ENCODE measurements at regions not wholly inside any gene's neighbourhood (a gene's known extent, or its start where the extent isn't known, plus 50 kb on each side); places are given as distances from the start of the nearest gene placed in this dataset.

DNA sequence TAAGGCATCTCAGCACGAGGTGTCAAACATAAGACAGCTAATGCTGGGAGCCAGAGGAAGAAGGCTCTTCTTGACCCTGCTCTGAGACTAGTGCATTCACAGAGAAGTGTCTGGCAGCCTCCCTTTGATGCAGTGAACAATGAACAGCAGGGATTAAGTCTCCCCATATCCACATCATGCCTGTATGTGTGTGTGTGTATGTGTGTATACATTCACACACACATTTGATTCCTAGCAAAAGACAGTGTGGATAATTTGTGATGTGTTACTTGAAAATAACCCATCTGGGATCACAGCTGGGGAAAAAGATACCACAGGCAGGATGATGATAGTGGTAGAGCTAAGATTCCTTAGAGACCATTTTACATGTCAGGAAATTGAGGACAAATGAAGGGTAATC lies 485.9 kb upstream of the GOT2 start:
- Mint-ChIP-seq H3K4me3 (no peak overlapping the region), H3K27ac (no peak overlapping the region), H3K9me3 (peaks cover 4% of the 10 kb centered on the region), H3K27me3 (no peaks in the 10 kb centered on the region), H3K36me3 (ENCODE audit: low read depth) (no peaks in the 10 kb centered on the region), H3K4me1 (ENCODE audit: low read depth) (no peaks in the 10 kb centered on the region)

GRCh38 chr16:59216291-59216690 lies 482.2 kb upstream of the GOT2 start:
- H3K36me3 Mint-ChIP-seq (ENCODE audit: low read depth), result no peaks in the 10 kb centered on the region
- no peaks in the 10 kb centered on the region for H3K4me1 Mint-ChIP-seq (ENCODE audit: low read depth)
- H3K4me3 Mint-ChIP-seq, result no peak overlapping the region
- no peaks in the 10 kb centered on the region for H3K27me3 Mint-ChIP-seq
- no peak overlapping the region for H3K27ac Mint-ChIP-seq
- H3K9me3 Mint-ChIP-seq, result peaks cover 4% of the 10 kb centered on the region

GRCh38 chr16:59214455-59214854 lies 480.3 kb upstream of the GOT2 start:
- H3K27me3 Mint-ChIP-seq, result no peaks in the 10 kb centered on the region
- H3K4me3 Mint-ChIP-seq, result no peak overlapping the region
- H3K27ac Mint-ChIP-seq, result no peak overlapping the region
- H3K36me3 Mint-ChIP-seq (ENCODE audit: low read depth), result no peaks in the 10 kb centered on the region
- H3K4me1 Mint-ChIP-seq (ENCODE audit: low read depth), result no peaks in the 10 kb centered on the region
- H3K9me3 Mint-ChIP-seq, result peaks cover 8% of the 10 kb centered on the region

DNA sequence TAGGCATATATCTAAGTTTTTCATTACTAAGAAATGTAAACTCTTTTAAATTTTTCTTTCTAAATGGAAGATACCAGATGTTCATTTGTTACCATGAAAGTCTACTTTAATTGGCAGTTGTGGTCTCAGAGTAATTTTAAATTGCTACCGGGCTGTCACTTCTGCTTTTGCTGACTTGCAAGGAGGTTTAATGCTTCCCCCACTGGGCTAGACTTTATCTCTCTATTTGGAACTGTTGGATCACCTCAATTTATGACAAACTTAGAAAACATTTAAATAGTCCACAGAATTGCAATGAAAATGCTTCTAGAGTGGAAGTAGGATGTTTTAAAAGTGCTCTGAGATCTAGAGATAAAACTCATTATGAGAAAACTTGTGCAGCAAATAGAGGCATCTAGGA lies 479.8 kb upstream of the GOT2 start:
- no peak overlapping the region for H3K27ac Mint-ChIP-seq
- no peaks in the 10 kb centered on the region for H3K4me1 Mint-ChIP-seq (ENCODE audit: low read depth)
- no peak overlapping the region for H3K4me3 Mint-ChIP-seq
- no peaks in the 10 kb centered on the region for H3K36me3 Mint-ChIP-seq (ENCODE audit: low read depth)
- H3K27me3 Mint-ChIP-seq, result no peaks in the 10 kb centered on the region
- H3K9me3 Mint-ChIP-seq, result peaks cover 9% of the 10 kb centered on the region

GRCh38 chr16:59212492-59213024 lies 478.4 kb upstream of the GOT2 start:
- Mint-ChIP-seq H3K27ac (no peak overlapping the region), H3K4me3 (no peak overlapping the region), H3K36me3 (ENCODE audit: low read depth) (no peaks in the 10 kb centered on the region), H3K9me3 (peaks cover 9% of the 10 kb centered on the region), H3K27me3 (no peaks in the 10 kb centered on the region), H3K4me1 (ENCODE audit: low read depth) (no peaks in the 10 kb centered on the region)

DNA sequence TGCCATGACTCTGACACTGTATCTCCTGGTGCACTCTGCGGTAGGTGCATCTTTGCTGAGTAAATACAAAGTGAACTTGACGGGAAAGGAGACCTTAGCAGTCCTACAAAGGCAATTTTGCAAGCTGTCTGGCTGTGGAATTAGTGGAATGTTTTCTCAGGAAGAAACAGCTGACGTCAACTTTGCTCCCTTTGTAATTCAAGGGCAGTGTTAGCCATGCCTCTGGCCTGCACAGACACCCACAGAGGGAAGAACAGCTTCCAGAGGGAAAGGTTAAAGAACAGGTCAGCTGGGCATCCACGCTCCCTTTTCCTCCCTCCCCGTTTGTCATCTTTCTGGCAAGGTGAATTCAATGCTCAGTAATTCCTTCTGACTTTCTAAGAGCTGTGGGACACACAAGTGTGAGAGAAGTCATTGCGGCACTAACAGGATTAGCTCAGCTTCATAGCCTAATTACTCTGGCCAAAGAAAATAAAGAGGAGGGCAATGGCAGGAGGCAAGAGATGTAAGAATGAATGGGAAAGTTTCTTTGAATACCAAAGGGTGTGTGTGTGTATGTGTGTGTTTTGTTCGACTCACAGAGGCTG lies 476.9 kb upstream of the GOT2 start:
- no peak overlapping the region for H3K27ac Mint-ChIP-seq
- no peaks in the 10 kb centered on the region for H3K4me1 Mint-ChIP-seq (ENCODE audit: low read depth)
- no peak overlapping the region for H3K4me3 Mint-ChIP-seq
- H3K27me3 Mint-ChIP-seq, result no peaks in the 10 kb centered on the region
- H3K9me3 Mint-ChIP-seq, result peaks cover 4% of the 10 kb centered on the region
- no peaks in the 10 kb centered on the region for H3K36me3 Mint-ChIP-seq (ENCODE audit: low read depth)

DNA sequence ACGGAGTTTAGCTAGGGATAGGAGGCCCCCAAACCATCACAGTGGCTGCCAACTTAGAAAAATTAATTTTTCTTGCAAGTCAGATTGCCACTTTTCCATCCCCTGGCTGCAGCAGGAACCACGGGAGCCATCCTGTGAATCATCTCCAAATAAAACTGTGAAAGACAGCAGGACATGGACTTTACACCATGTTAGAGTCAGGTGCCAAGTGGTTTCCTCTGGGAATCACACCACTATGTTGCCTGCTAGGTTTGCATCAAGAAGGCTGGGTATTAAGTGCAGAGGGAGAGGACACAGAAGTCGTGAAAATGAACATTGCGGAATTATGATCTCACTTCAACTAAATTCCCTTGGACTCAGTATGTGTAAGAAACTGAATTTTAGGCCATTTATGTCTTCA lies 471.3 kb upstream of the GOT2 start:
- Mint-ChIP-seq H3K4me1 (ENCODE audit: low read depth) (no peaks in the 10 kb centered on the region), H3K9me3 (peaks cover 4% of the 10 kb centered on the region), H3K27me3 (no peaks in the 10 kb centered on the region), H3K36me3 (ENCODE audit: low read depth) (no peaks in the 10 kb centered on the region), H3K27ac (no peak overlapping the region), H3K4me3 (no peak overlapping the region)

GRCh38 chr16:59204589-59204988 lies 470.5 kb upstream of the GOT2 start:
- no peak overlapping the region for H3K4me3 Mint-ChIP-seq
- H3K9me3 Mint-ChIP-seq, result peaks cover 2% of the 10 kb centered on the region
- no peaks in the 10 kb centered on the region for H3K4me1 Mint-ChIP-seq (ENCODE audit: low read depth)
- no peaks in the 10 kb centered on the region for H3K27me3 Mint-ChIP-seq
- H3K27ac Mint-ChIP-seq, result no peak overlapping the region
- H3K36me3 Mint-ChIP-seq (ENCODE audit: low read depth), result no peaks in the 10 kb centered on the region

- Mint-ChIP-seq H3K9me3 (no peaks in the 10 kb centered on the region), H3K4me1 (ENCODE audit: low read depth) (no peaks in the 10 kb centered on the region), H3K27me3 (no peaks in the 10 kb centered on the region), H3K36me3 (ENCODE audit: low read depth) (no peaks in the 10 kb centered on the region), H3K4me3 (no peak overlapping the region), H3K27ac (no peak overlapping the region)
Observed at GRCh38 chr16:59202233-59202862, 468.2 kb upstream of the GOT2 start.

DNA sequence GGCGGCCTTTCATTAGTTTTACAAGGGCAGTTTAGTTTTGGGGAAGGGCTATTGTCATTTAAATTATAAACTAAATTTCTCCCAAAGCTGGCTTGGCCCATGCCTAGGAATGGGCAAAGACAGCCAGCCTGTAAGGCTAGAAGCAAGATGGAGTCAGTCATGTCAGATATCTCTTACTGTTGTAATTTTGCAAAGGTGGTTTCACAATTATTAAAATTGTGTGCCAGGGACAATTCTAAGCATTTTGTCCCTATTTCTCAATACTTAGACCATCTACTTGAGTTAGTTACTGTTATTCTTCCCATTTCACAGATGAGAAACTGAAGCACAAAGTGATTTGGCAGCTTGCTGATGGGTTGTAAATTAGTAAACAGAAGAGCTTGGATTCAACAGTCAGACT lies 467.7 kb upstream of the GOT2 start:
- Mint-ChIP-seq H3K27me3 (no peaks in the 10 kb centered on the region), H3K4me1 (ENCODE audit: low read depth) (no peaks in the 10 kb centered on the region), H3K4me3 (no peak overlapping the region), H3K36me3 (ENCODE audit: low read depth) (no peaks in the 10 kb centered on the region), H3K9me3 (no peaks in the 10 kb centered on the region), H3K27ac (no peak overlapping the region)

GRCh38 chr16:59201160-59201559 lies 467.0 kb upstream of the GOT2 start:
- Mint-ChIP-seq H3K4me3 (no peak overlapping the region), H3K9me3 (no peaks in the 10 kb centered on the region), H3K27me3 (no peaks in the 10 kb centered on the region), H3K4me1 (ENCODE audit: low read depth) (no peaks in the 10 kb centered on the region), H3K36me3 (ENCODE audit: low read depth) (no peaks in the 10 kb centered on the region), H3K27ac (no peak overlapping the region)

- no peaks in the 10 kb centered on the region for H3K27me3 Mint-ChIP-seq
- H3K36me3 Mint-ChIP-seq (ENCODE audit: low read depth), result no peaks in the 10 kb centered on the region
- H3K4me3 Mint-ChIP-seq, result no peak overlapping the region
- H3K27ac Mint-ChIP-seq, result no peak overlapping the region
- H3K4me1 Mint-ChIP-seq (ENCODE audit: low read depth), result no peaks in the 10 kb centered on the region
- no peaks in the 10 kb centered on the region for H3K9me3 Mint-ChIP-seq
Observed at GRCh38 chr16:59198487-59198886, 464.4 kb upstream of the GOT2 start.

DNA sequence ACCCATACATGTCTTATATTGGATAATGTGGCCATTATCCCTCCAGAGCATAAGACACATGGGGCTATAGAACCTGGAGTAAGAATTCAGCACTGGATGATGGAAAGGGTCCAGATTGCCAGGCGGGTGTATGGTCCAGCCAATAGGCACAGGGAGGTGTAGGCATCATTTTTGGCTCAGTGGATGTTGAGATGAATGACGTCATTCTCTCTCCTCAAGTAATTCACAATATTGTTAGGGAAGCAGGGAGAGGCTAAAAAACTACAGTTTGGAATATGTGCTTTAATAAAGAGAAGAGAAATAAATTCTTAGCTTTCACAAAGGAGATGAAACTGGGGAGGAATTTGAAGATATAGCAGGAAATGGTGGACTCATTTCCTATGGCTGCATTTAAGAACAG lies 461.1 kb upstream of the GOT2 start:
- Mint-ChIP-seq H3K4me3 (no peak overlapping the region), H3K27ac (no peak overlapping the region), H3K27me3 (no peaks in the 10 kb centered on the region), H3K9me3 (no peaks in the 10 kb centered on the region), H3K36me3 (ENCODE audit: low read depth) (no peaks in the 10 kb centered on the region), H3K4me1 (ENCODE audit: low read depth) (no peaks in the 10 kb centered on the region)

GRCh38 chr16:59193637-59194036 lies 459.5 kb upstream of the GOT2 start:
- H3K27me3 Mint-ChIP-seq, result no peaks in the 10 kb centered on the region
- H3K27ac Mint-ChIP-seq, result no peak overlapping the region
- H3K9me3 Mint-ChIP-seq, result no peaks in the 10 kb centered on the region
- H3K4me3 Mint-ChIP-seq, result no peak overlapping the region
- H3K4me1 Mint-ChIP-seq (ENCODE audit: low read depth), result no peaks in the 10 kb centered on the region
- no peaks in the 10 kb centered on the region for H3K36me3 Mint-ChIP-seq (ENCODE audit: low read depth)

DNA sequence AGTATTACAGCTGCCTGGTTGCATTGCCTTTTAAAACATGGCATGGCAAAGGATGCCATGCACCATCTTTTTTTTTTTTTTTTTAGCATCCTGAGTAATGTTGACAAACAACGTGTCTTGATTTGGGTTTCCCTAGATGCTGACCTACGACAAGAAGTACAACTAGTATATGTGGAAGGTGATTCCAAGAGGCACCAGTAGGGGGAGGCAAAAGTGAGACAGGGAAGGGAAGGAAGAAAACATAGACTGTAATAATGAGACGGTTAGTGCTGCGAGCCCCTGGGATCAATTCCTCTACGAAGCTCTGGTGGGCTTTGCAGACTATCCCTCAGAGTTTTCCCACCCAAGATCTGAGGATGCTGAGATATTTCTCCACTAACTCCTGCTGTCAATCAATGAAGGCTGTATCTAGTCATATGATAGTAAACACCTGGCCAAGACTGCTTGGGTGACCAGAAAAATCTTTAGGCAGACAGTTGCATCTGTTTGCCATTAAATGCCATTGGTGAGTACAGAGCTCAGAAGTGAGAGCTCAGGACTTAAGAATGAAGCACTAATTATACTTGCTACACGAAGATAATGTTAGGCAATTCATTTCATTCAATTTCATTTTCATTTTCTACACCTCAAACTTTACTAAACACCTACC lies 458.6 kb upstream of the GOT2 start:
- Mint-ChIP-seq H3K4me3 (no peak overlapping the region), H3K27me3 (no peaks in the 10 kb centered on the region), H3K9me3 (no peaks in the 10 kb centered on the region), H3K27ac (no peak overlapping the region), H3K36me3 (ENCODE audit: low read depth) (no peaks in the 10 kb centered on the region), H3K4me1 (ENCODE audit: low read depth) (no peaks in the 10 kb centered on the region)

DNA sequence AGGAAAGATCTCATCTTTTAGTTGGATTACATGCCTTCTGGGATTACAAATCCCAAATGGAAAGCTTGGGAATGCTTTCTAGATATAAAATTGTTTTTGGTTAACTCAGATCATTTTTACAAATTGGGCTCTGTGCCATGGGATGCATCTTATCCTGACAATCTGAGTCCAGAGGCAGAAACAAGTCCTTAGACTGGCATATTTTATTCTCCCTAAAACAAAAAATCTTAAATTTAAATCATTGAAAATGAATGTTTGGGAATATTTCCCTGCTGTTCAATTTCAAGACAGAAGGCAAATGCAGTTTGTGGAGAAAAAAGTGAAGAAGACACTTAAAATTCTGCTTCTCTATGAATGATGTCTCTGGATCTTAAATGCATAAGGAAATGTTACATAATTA lies 456.6 kb upstream of the GOT2 start:
- Mint-ChIP-seq H3K4me3 (no peak overlapping the region), H3K9me3 (no peaks in the 10 kb centered on the region), H3K27me3 (no peaks in the 10 kb centered on the region), H3K36me3 (ENCODE audit: low read depth) (no peaks in the 10 kb centered on the region), H3K27ac (no peak overlapping the region), H3K4me1 (ENCODE audit: low read depth) (no peaks in the 10 kb centered on the region)
